GM10248 (cell line): ENCODE measurements at regions not wholly inside any gene's neighbourhood (a gene's known extent, or its start where the extent isn't known, plus 50 kb on each side); places are given as distances from the start of the nearest gene placed in this dataset.

Source experiments
- CTCF ChIA-PET: fragments of 300-600 bp; sonication (Branson Sonifier 250); formaldehyde crosslinking; extraction: SDS; loops from one replicate; lab custom pipeline; 2021; ENCODE audit warnings: antibody characterized with exemption; lab: Yijun Ruan, JAX
- POLR2A ChIA-PET: fragments of 350-650 bp; sonication (Branson Sonifier 250); formaldehyde crosslinking; extraction: SDS; loops from one replicate; lab custom pipeline; 2020; ENCODE audit warnings: antibody characterized with exemption; lab: Yijun Ruan, JAX
- DNase-seq: peaks from one replicate; pipeline ENCODE4 v3.0.0; 2012; ENCODE audit errors: extremely low spot score
- CTCF ChIP-seq: IDR thresholded peaks from 2 replicates; pipeline ENCODE4 v1.5.1; 2012; ENCODE audit warnings: mild to moderate bottlenecking, low read depth; ENCODE audit errors: extremely low read depth, missing control alignments, control extremely low read depth

- TF ChIP-seq CTCF, result no peak
- POLR2A ChIA-PET, result no interaction called here
- CTCF ChIA-PET, result interaction anchor here (1.0 to 3.0 kb wide), 5 partner anchors 8 to 153 kb away, joined by 3 to 14 read pairs (median 4); no protein-coding TSS in a partner anchor
- DNase-seq, result no peak
Observed at GRCh38 chr13:32925506-32925905, 90.7 kb upstream of the KL start.

GRCh38 chr13:32932376-32932775 is 83.8 kb upstream of the KL start:
- TF ChIP-seq CTCF, result no peak
- ChIA-PET POLR2A (no interaction called here), CTCF (interaction anchor here (0.7 to 1.1 kb wide), 4 partner anchors 10 to 127 kb away, joined by 3 read pairs; no protein-coding TSS in a partner anchor)
- no peak for DNase-seq

- DNase-seq, result no peak
- CTCF ChIA-PET, result interaction anchor here (1.0 to 1.5 kb wide), 3 partner anchors 12 to 33 kb away, joined by 3 to 5 read pairs (median 3); no protein-coding TSS in a partner anchor
- no peak for TF ChIP-seq CTCF
- POLR2A ChIA-PET, result no interaction called here
Observed at GRCh38 chr13:32936716-32937115, 79.5 kb upstream of the KL start.

GRCh38 chr13:32938314-32938713 is 77.9 kb upstream of the KL start:
- no peak for DNase-seq
- ChIA-PET CTCF (interaction anchor here (1.6 kb wide), 1 partner anchor 22 kb away, joined by 4 read pairs; no protein-coding TSS in a partner anchor), POLR2A (no interaction called here)
- no peak for TF ChIP-seq CTCF

GRCh38 chr13:32938907-32939306 is 77.3 kb upstream of the KL start:
- POLR2A ChIA-PET, result no interaction called here
- CTCF ChIA-PET, result interaction anchor here (1.1 to 1.6 kb wide), 2 partner anchors 22 to 59 kb away, joined by 4 read pairs; no protein-coding TSS in a partner anchor
- TF ChIP-seq CTCF, result no peak
- DNase-seq, result no peak

- no peak for DNase-seq
- CTCF ChIA-PET, result interaction anchor here (1.1 kb wide), 1 partner anchor 15 kb away, joined by 4 read pairs; no protein-coding TSS in a partner anchor
- POLR2A ChIA-PET, result no interaction called here
- TF ChIP-seq CTCF, result no peak
Observed at GRCh38 chr13:32940601-32941000, 75.6 kb upstream of the KL start.
